CD4-positive, CD25-positive, alpha-beta regulatory T cell (primary cell): ENCODE measurements at regions not wholly inside any gene's neighbourhood (a gene's known extent, or its start where the extent isn't known, plus 50 kb on each side); places are given as distances from the start of the nearest gene placed in this dataset.
"Not testable (repeated sequence)": the region's sequence is repeated elsewhere in the genome, so short reads cannot be mapped to it uniquely, and the experiment has no call there.

Source experiments
- ATAC-seq, 2 donors: fragments of 150-1000 bp; cut with Tn5 transposase; one replicate each; pipeline ENCODE4 v1.10.0; 2021; ENCODE audit warnings: low read depth in 2 of 2, moderate number of reproducible peaks in 2 of 2, moderate library complexity in 1 of 2
- DNase-seq, 3 donors: peaks; one replicate each; pipeline versions ENCODE4 v3.0.0 to v3.0.0-alpha.2; 2012 to 2022; ENCODE audit warnings: mixed read lengths in 1 of 3
- H3K27ac ChIP-seq: one replicate; pipeline ENCODE4 v1.7.0; 2013; ENCODE audit warnings: mild to moderate bottlenecking, low read length; ENCODE audit not compliant: insufficient read depth, poor library complexity, severe bottlenecking
- H3K27me3 ChIP-seq: one replicate; pipeline ENCODE4 v1.7.0; 2013; ENCODE audit warnings: low read length; ENCODE audit not compliant: control insufficient read depth, insufficient read depth
- H3K36me3 ChIP-seq: one replicate; pipeline ENCODE4 v1.7.0; 2013; ENCODE audit warnings: mild to moderate bottlenecking, low read length, moderate library complexity; ENCODE audit not compliant: control insufficient read depth, insufficient read depth
- H3K4me1 ChIP-seq: 2 replicates; pipeline ENCODE4 v1.7.0; 2013; ENCODE audit warnings: mild to moderate bottlenecking, low read length; ENCODE audit not compliant: insufficient read depth, control insufficient read depth, poor library complexity, severe bottlenecking
- H3K4me3 ChIP-seq: one replicate; pipeline ENCODE4 v1.7.0; 2013; ENCODE audit warnings: low read depth, mild to moderate bottlenecking, low read length, moderate library complexity
- H3K9me3 ChIP-seq, 2 experiments: 1 replicate in 1 of 2; 2 replicates in 1 of 2; pipeline ENCODE4 v1.7.0; 2013; ENCODE audit warnings: low read length in 2 of 2, mild to moderate bottlenecking in 1 of 2, moderate library complexity in 1 of 2; ENCODE audit not compliant: control insufficient read depth in 2 of 2
- H3K27ac Mint-ChIP-seq, 3 donors: one replicate each; pipeline ENCODE4 v1.8.0; 2020 to 2022; ENCODE audit warnings: mild to moderate bottlenecking in 3 of 3, mixed read lengths in 3 of 3, moderate library complexity in 2 of 3
- H3K27me3 Mint-ChIP-seq: one replicate; pipeline ENCODE4 v1.8.0; 2022; ENCODE audit warnings: mild to moderate bottlenecking, mixed read lengths
- H3K36me3 Mint-ChIP-seq: one replicate; pipeline ENCODE4 v1.8.0; 2020; ENCODE audit warnings: mixed read lengths
- H3K4me1 Mint-ChIP-seq, 4 donors: one replicate each; pipeline ENCODE4 v1.8.0; 2020 to 2022; ENCODE audit warnings: mixed read lengths in 4 of 4, mild to moderate bottlenecking in 1 of 4
- H3K4me3 Mint-ChIP-seq, 4 donors: one replicate each; pipeline ENCODE4 v1.8.0; 2020 to 2022; ENCODE audit warnings: mild to moderate bottlenecking in 4 of 4, mixed read lengths in 4 of 4, moderate library complexity in 3 of 4
- H3K9me3 Mint-ChIP-seq, 7 donors: one replicate each; pipeline ENCODE4 v1.8.0; 2020 to 2022; ENCODE audit warnings: mixed read lengths in 7 of 7, mild to moderate bottlenecking in 3 of 7, moderate library complexity in 2 of 7

GRCh38 chr4:56575820-56576429 lies 70.3 kb downstream of the ARL9 start:
- H3K36me3 Mint-ChIP-seq: no peaks in the 10 kb centered on the region
- peaks cover 0 to 3% (median 0%) of the 10 kb centered on the region in 7 donors for H3K9me3 Mint-ChIP-seq
- Histone ChIP-seq H3K4me1 (no peaks in the 10 kb centered on the region), H3K27ac (no peak overlapping the region), H3K9me3 (no peaks in the 10 kb centered on the region), H3K4me3 (no peak overlapping the region), H3K36me3 (no peaks in the 10 kb centered on the region), H3K27me3 (peaks cover 4% of the 10 kb centered on the region)
- peaks cover 28% of the 10 kb centered on the region for H3K27me3 Mint-ChIP-seq
- DNase-seq: peak in 2 of 3 donors; percentile 8 to 14
- no peak for ATAC-seq
- H3K4me3 Mint-ChIP-seq: no peak overlapping the region
- peaks cover 0 to 2% (median 0%) of the 10 kb centered on the region in 4 donors for H3K4me1 Mint-ChIP-seq
- no peak overlapping the region for H3K27ac Mint-ChIP-seq

- H3K27me3 ChIP-seq, H3K36me3 Mint-ChIP-seq, H3K4me3 ChIP-seq, H3K4me3 Mint-ChIP-seq, H3K36me3 ChIP-seq, H3K27ac Mint-ChIP-seq, H3K4me1 Mint-ChIP-seq, ATAC-seq, H3K4me1 ChIP-seq, H3K9me3 Mint-ChIP-seq, DNase-seq, H3K27me3 Mint-ChIP-seq, H3K9me3 ChIP-seq, H3K27ac ChIP-seq: not testable (repeated sequence)
These were observed 86.8 kb downstream of the ARL9 start for GRCh38 chr4:56592417-56592816.
